NCI-H82 (cell line): ENCODE measurements at regions not wholly inside any gene's neighbourhood (a gene's known extent, or its start where the extent isn't known, plus 50 kb on each side); places are given as distances from the start of the nearest gene placed in this dataset.
A peak's percentile ranks its signal among the peaks of the same experiment; 100 is the strongest.
"Not testable (repeated sequence)": the region's sequence is repeated elsewhere in the genome, so short reads cannot be mapped to it uniquely, and the experiment has no call there.

Source experiments
- DNase-seq: peaks from one replicate; lab custom pipeline; 2025; lab: John Stamatoyannopoulos, UW

- no peak for DNase-seq
Observed at GRCh38 chr5:143955141-143955540, 143.2 kb downstream of the HMHB1 start.

GRCh38 chr5:143957455-143957854 is 145.5 kb downstream of the HMHB1 start:
- peak; percentile 3 for DNase-seq

- DNase-seq, result no peak
Observed at GRCh38 chr5:143962201-143962600, 150.2 kb downstream of the HMHB1 start.

- DNase-seq, result no peak
Observed at GRCh38 chr5:143964919-143965318, 153.0 kb downstream of the HMHB1 start.

- no peak for DNase-seq
Observed at GRCh38 chr5:143966280-143966679, 154.3 kb downstream of the HMHB1 start.

GRCh38 chr5:143968071-143968878 is 156.3 kb downstream of the HMHB1 start:
- peak; percentile 63 for DNase-seq

GRCh38 chr5:143970159-143970558 is 158.2 kb downstream of the HMHB1 start:
- DNase-seq, result no peak

- DNase-seq, result no peak
Observed at GRCh38 chr5:143972068-143972467, 160.1 kb downstream of the HMHB1 start.

GRCh38 chr5:143976055-143976454 is 164.1 kb downstream of the HMHB1 start:
- DNase-seq, result no peak

GRCh38 chr5:143977891-143978461 is 166.0 kb downstream of the HMHB1 start:
- DNase-seq, result no peak

- DNase-seq, result no peak
Observed at GRCh38 chr5:143979044-143979690, 167.2 kb downstream of the HMHB1 start.

GRCh38 chr5:143980506-143980905 is 168.5 kb downstream of the HMHB1 start:
- no peak for DNase-seq

GRCh38 chr5:143982957-143983356 is 171.0 kb downstream of the HMHB1 start:
- DNase-seq, result not testable (repeated sequence)

GRCh38 chr5:143985832-143986515 is 174.0 kb downstream of the HMHB1 start:
- DNase-seq, result no peak

- DNase-seq, result no peak
Observed at GRCh38 chr5:143986516-143987212, 174.7 kb downstream of the HMHB1 start.

- no peak for DNase-seq
Observed at GRCh38 chr5:143987264-143987663, 175.3 kb downstream of the HMHB1 start.

- no peak for DNase-seq
Observed at GRCh38 chr5:143987751-143988560, 176.0 kb downstream of the HMHB1 start.

- no peak for DNase-seq
Observed at GRCh38 chr5:143992496-143992895, 178.0 kb downstream of the YIPF5 start.

GRCh38 chr5:144002876-144003275 is 167.6 kb downstream of the YIPF5 start:
- DNase-seq, result no peak

- no peak for DNase-seq
Observed at GRCh38 chr5:144003636-144004035, 166.8 kb downstream of the YIPF5 start.

- DNase-seq, result no peak
Observed at GRCh38 chr5:144004146-144004545, 166.3 kb downstream of the YIPF5 start.
